Stimulated activated CD8-positive, alpha-beta memory T cell treated with anti-CD3 and anti-CD28 coated beads, Interleukin-7, amount 100 ng/mL, for 24 hours (primary cell): ENCODE measurements at regions not wholly inside any gene's neighbourhood (a gene's known extent, or its start where the extent isn't known, plus 50 kb on each side); places are given as distances from the start of the nearest gene placed in this dataset.

Source experiments
- DNase-seq: peaks from one replicate; pipeline ENCODE4 v3.0.0-alpha.2; 2020; ENCODE audit warnings: low read depth

DNA sequence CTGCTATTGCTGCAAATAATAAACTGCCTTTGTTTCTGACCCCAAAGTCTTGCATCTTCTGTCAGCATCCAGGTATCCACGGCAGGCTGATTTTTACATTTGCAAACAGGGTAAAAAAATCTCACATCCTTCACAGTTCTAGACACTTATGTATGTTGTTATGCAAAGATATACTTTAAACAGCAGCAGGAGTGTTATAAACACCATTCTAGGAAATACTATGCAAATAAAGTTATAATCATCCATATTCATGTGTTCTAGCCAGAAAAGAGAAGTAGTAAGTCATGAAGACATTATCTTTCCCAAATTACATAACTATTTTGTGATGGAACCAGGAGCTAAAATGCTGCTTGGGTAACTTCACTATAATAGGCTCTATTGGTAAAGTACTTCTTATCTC is 534.2 kb downstream of the LTN1 start:
- DNase-seq = no peak

DNA sequence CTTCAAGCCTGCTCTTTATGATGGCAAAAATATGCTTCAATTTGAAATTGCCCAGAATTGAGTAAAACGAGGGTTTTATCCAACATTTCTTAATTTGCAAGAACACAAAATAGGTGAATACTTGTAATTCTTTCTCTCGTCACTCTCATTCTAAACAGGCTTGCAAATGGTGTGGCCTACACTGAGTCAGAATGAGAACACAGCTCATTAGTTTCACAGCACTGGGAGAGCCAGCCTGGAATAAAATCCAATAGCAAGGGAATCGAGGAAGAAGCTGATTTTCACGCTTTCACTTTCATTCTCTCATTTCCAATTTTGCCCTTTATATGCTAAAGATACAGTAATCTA is 537.5 kb downstream of the LTN1 start:
- DNase-seq = no peak

DNA sequence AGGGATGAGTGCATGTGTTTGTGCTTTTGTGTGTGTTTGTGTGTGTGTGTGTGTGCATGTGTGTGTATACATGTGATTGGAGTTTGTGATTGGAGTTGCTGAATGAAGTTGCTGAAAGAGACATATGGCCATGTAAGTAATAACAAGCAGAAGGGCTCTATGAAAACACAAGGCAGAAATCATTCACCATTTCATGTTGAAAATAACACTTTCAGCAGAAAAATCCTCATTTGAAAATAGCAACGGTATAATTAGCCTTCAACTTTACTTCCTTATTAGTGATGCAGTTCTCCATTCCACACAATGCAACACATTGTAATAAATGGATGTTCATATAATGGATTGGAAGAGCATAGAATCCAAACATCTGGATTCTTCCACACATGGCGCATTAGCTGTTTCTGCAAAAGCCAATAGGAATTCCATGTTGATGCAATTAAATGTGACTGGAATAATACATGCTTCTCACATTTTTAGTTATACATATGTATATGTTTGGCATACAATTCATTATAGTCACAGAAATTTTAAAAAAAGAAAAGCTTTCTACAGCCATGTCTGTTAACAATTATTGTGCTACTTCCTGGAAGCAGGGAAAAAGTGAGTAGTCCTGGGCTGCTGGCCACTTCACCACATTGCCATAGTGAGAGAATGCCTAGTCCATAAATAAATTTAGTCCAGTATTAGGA is 538.0 kb downstream of the LTN1 start:
- no peak for DNase-seq

DNA sequence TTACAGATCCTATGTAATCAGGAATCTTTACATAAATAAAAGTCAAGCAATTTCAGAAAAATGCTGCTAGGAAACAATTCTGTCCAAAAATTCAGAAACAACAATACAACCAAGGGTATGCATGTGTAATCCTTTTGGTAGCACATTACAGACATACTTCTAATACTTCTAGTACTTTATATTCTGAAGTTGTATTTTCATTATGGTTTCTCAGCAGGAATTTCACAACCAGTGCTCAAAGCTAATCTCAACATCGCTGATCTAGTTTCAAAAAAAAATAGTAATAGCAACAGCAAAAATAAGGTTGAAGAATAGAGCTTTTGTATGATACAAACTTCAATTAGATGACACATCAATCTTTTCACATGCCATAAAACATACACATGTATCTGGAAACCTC is 545.2 kb downstream of the LTN1 start:
- DNase-seq = no peak

DNA sequence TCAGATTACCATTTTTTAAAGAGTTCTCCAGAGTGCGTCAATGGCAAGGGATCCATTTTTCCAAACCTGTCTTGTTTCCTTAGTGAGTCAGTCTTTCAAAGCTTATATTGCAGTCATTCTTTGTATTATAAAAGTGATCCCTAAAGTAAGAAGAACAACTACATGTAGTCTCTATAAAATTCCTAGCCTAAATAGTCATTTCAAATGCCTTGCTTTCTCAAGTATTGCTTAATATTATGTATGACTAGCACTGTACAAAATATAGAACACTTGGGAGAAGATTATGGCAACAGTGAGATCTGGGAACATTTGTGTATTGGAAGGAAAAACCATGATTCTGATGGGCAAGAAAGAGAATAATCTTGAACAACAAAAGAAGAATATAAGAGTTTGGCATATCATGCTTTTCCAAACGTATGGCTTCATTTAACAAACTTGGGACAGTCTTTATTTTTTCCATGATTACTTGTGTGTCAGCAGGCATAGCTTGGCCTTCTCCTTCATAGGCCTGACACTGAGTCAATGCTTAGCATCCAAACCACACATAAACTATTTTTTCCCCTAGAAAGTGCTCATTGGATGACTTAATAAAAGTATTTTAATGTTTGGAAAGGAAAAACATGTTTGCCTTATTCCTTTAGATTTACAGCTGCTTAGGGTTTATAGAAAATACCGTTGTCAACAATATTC is 547.4 kb downstream of the LTN1 start:
- DNase-seq = no peak

DNA sequence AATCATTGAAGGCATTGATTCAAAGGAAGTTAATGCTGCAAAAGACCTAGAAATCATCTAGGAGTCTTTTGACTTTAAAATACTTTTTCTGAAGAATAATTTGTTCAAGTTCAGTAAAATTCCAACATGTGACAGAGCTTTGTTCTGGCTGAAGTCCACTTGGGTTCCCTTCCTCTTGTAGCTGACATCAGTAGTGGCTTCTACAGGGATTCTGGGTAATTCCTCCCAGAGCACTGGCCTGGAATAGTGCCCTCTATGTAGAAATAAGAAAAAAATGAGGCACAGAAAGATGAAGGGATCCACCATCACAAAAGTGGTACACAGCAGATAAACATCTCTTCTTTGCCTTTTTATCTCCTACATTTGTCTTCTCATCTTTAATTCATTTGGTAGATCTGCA is 548.1 kb downstream of the LTN1 start:
- no peak for DNase-seq

DNA sequence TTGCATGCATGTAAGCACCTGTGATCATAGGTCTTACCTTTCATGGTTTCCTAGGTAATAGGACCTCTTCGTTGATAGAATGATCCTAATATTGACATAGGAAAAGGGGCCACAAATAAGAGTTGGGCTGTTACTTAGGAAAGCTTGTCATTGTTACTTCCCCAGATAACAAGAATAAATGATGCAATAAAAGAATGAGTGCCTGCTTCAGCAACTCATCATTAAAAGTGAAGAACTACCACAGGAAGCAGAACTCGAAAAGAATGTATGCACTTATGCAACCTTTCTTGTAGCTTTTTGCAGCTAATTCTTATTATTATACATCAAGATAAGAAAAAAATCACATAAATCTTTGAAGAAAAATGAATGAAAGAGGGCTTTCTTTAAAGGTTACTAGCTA is 548.6 kb downstream of the LTN1 start:
- DNase-seq = no peak

DNA sequence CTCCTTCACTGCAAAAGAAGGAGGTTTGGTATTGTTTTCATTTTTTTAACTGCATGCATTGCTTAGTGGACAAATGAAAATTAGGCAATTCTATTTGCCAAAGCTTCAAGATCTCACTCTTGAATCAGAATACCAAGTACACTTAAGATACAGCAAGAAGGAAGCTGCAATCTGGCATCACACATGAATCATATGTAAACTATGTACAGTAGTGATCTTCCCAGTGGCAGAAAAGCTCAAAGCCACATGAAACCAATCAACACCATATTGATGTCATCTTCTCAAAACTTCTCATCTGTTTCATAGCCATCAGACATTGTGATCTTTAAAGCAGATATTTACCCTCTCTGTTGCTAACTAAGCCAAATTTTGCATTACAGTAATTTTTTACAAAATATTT is 550.1 kb downstream of the LTN1 start:
- DNase-seq = no peak

DNA sequence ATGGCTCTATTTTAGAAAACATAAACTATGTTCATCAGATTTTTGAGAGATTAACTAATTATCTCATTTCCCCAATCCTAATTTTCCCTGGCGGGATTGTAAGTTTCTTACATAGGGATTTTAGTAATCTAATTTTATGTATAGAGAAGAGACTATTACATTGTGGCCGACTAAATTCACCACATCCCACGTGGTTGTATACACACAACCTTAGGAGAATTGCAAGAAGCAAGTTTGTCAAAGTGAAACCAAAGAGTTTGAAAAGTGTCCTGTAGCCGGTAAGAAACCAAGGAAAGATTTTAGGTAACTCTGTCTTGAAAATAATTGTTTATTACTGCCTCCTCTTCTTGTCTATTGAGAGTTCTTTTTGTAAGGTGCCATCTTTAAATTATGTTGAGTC is 550.6 kb downstream of the LTN1 start:
- DNase-seq = no peak

DNA sequence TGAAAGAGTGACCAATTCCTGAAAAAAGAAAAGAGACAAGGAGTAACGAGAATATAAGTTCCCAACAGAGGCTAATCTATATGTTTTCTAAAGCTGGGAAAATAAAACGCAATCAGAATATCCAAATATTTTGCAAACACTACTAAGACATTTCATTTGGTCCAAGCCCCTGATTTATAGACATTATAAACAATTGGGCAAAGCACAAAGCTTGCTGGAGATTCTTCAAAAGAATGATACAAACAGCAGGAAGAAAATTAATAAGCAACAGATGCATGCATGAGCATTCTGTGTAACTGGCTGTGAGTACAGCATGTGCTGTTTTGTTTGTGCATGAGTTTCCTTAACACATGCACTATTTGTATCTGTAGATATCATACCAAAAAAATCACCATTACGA is 552.9 kb downstream of the LTN1 start:
- no peak for DNase-seq

DNA sequence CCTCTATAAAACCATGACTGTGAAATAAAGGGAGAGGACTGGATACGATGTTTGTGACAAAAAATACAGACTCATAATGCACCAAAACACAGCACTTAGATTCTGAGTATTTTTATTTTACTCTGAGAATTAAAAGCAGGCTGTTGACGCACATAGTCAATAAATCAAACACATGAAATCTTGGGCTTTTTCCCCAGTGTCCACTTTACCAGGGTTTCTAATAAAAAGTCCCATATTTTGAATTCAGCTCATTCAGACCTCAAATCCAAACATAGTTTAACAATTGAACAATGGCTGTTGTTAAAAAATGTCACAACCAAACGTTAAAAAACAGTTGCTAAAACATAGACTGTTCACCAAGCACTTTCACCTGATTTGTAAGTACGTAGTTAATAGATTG is 553.4 kb downstream of the LTN1 start:
- no peak for DNase-seq

DNA sequence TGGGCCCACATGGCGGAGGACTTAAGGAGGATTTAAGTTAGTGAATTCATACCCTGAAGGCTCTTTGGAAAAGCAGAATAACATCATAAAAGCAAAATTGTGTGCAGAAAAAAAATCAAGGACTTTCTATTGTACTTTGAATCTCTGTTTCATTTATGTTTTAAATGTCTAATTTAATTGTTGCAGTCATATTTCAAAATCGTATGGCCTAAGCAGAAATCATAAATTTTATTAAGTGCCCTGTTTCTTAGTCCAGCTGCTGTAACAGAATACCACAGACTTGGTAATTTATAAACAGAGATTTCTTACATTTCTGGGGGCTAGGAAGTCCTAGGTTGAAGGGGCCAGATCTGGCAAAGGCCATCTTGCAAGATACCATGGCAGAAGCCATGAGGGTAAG is 555.6 kb downstream of the LTN1 start:
- no peak for DNase-seq

DNA sequence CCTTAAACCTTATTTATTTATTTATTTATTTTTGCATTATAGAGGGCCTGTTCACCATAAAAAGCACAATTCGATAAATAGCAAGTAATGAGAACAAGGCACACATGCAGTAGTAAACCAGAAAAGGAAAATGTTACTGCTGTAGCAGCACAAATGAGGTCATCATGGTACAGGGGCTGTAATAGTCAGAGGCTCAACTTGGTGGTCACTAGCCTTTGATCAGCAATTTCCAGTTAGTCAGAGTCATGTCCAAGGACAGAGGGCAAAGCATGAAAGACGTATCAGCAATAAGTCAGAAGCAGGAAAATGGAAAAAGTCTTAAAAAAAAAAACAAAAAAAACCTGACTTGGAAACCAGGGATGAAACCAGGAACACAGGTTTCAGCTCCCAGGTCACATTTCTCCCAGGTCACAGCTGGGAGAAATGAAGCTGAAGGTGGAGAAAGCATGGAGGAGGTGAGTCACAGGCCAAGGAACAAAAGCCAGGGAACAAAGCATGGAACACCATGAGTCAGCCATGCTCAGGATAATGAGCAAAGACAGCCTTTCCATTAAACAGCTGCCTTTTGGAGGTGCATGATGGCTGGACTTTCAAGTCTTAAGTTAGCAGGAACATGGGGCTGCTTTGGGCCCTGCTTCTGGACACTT is 556.3 kb downstream of the LTN1 start:
- no peak for DNase-seq

DNA sequence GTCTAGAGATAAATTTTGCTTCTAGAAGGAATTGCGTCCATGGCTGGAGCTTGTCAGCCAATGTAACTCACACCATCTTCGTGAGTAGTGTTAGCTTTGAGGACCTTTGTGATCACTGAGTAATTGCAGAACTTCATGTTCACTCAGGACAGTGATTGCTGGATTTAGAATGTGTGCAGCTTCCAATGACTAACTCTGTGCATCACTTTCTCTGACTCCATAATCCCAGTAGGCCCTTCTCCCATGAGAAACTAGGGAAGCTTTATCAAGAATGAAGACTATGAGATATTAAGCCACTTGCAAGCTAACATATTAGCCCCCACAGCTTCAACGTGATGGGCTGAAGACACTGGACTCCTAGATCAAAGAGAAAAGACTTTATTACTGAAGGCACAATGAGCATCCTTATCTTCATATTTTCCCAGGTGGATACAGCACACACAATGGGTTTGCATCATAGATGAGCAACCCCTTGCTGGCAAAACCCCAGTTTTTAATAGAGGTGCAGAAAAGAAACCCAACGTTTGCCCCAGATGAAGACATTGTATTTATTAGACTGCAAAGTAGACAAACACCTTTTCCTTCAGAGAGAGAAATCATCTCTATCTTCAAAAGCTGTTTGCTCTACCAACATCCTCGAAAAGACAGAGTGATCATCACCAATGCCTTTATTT is 561.0 kb downstream of the LTN1 start:
- no peak for DNase-seq

DNA sequence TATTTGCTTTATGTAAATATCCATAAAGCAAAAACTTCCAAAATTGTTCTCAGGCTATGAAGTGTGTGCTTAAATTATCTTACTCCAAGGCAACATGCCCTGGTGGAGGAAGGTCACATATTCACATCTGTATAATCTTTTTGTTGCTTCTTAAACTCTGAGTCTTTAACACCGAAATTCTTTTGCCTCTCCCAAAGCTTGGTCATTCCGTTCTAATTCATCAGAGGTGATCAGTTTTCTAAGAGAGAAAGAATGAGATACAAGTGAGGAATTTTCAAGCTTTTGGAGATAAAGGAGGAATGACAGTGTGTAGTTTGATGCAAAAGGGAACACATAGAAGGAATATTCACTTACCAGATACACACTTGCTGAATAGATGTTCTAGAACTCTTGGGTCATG is 561.7 kb downstream of the LTN1 start:
- DNase-seq = no peak

DNA sequence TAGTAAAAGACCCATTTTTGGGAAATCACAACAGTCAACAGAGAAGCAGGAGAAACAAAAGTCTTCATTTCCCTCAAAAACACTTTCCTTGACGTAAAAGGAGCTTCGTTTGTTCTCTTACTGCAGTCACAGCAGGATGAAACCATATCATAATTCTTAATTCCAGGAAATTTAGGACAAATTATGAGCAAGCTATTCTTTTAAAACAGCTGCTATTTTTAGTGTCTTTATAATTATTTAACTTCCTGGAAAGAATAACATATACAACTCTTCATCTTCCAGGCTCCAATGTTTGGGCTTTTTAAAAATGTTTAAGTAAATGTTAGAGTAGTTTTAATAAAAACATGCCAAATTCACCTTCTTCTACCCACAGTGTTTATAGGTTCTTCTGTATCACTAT is 563.5 kb downstream of the LTN1 start:
- DNase-seq = no peak

DNA sequence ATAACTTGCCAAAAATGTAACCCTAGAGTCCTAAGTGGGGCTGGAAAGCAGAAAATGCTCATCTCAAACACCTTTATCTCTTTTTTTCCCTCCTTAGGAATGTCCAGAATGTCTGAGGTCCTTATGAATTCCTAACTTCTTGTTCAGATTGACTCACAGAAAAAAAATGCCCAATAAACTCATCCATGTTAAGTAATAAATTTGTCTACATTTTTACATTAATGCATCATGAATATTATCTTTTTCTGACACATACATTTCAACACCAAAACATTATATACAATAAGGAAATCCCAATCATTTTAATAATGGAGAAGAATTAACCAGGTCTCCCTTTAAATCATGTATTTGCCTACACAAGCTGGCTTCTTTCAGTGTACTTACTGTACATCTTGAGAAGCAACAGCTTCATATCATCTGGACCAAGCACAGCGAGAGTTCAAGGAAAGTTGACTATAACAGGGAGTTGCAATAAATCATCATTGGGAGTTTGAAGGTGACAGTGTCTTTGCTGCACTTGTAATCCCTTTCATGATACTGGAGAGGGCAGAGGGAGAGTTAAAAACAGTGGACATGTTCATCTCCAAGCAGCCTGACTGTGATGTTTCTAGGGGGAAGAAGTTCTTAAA is 565.2 kb downstream of the LTN1 start:
- DNase-seq = no peak

DNA sequence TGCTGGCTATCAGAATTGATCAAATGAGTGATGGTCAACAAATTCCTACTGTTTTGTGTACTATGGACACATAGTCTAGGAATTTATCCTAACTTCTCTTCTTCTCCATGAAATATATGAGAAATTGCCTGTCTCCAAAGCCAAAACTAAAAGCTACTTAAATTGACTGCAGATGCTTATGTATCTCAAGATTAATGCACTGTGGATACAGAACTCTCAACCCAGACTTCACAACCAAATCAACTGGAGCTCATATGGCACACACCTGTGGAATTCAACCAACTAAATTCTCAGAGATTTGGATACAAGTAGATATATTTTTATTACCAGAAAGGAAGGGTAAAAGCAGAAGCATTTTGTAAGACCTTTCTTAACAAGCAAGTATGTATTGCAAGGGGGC is 566.1 kb downstream of the LTN1 start:
- DNase-seq = no peak

DNA sequence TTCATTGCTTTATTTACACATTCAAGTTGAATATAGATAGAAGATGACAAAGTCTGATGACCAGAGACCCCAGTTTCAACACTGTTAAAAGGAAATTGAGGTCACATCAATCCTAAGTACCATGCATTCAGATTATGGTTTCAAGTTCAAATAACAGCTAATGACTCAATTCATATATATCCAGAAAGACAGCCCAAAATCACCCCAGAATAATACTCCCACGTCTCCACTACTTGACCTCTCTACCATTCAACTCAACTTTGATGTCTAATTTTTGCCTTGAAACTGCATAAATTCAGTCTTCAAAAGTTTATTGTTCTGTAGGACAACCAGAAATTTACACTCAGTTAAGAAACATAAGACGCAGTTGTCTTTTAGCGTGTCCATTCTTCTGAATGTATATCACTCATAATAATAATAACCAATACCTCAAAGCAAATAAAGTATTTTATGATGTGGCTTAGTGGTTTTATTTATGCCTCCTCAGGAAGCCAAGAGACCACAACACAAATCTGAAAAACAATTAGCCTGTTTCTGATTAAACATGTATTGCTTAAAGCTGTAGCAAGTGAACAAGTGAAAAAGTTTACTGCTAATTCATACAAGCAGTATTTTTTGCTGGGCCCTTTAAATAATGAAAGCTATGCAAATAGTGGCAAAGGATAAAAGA is 569.0 kb downstream of the LTN1 start:
- no peak for DNase-seq

DNA sequence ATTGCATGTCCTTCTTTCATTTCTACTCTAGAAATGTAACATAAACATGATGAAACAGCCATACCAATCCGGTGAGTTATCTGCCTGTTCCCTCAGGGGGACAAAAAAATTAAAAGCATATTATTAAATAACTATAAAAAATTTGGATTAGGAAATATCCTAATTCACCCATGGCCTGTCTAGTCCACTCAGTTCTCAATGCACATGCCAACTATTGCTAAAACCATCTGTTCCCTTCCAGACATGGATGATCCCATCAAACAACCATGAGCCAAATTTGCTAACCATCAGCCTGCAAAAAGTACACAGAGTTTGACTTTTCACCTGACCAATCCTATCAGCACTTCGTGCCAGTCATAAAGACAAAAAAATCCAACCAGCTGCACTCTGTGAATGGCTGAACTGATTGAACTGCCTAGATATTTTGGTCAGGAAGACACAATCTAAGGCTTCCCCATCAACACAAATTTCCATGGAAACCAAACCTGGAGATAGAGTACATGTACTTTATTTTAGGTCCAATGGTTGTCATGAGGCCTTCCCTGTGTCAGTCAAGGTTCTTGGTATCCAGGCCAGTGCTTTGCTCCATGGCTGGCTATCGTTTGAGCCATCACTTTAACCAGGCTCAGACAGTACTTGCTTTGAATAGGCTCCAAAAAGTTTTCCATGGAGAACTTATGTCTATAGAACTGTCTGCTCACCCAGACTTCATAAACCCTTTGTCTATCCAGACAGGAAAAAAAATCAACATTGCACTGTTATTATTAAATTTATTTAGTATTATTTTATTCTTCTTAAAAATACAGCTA is 570.8 kb downstream of the LTN1 start:
- DNase-seq = no peak

DNA sequence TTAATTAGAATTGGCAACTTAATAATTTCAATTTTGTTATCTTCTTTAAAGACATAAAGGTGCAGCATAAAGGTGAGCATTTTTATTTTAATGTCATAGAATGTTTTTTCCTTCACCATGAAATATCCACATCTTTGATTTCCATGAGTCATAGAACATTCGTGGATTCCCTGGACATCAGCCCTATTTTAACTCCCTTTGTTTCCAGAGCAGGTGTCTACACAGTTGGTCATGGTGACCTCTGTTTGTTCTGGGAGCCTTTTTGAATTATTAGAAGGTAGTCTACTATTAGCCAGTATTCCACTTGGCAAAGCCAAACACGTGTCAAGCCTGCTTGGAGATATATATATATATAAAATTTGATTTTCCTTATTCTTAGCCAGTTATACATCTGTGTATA is 572.9 kb downstream of the LTN1 start:
- no peak for DNase-seq
